ENCODE measurements at regions not wholly inside any gene's neighbourhood (a gene's known extent, or its start where the extent isn't known, plus 50 kb on each side); places are given as distances from the start of the nearest gene placed in this dataset.

DNA sequence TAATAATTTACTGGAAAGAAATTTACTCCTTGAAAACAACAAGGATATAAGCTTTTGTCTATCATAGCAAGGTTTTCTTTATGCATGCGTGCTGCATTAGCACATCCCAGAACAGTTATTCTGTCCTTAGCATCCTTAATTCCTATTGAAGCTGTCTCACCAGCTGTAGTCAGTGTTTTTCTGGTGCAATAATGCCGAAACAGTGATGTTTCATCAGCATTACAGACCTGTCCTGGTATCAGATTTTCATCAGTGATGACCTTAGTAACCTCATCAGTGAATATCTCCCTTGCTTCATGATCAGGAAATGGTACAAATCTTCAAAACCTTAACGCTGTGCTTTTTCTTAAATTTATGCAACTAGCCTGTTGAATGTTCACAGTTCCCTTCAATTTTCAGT lies 264.7 kb upstream of the STARD13 start:
- TF ChIP-seq POLR2AphosphoS5 (IDR thresholded peaks at IDR 0.05; ENCODE audit: borderline replicate concordance, low read depth, low read length) (no peak), EZH2 (IDR thresholded peaks at IDR 0.05) (no peak), FOXP2 (optimal IDR thresholded peaks at IDR 0.05; ENCODE audit: control extremely low read depth, extremely low read length, insufficient read depth) (no peak)

All from SK-N-MC (cell line).